Adrenal gland (tissue), 5 donors: ENCODE measurements at regions not wholly inside any gene's neighbourhood (a gene's known extent, or its start where the extent isn't known, plus 50 kb on each side); places are given as distances from the start of the nearest gene placed in this dataset.

Experiments used
- POLR2A ChIP-seq, 2 donors: fragments of 450-650 bp; IDR thresholded peaks; one replicate each; pipeline ENCODE4 v1.6.1; 2017; ENCODE audit warnings: antibody characterized with exemption in 2 of 2, mild to moderate bottlenecking in 2 of 2, moderate library complexity in 1 of 2
- TF ChIP-seq, protein P1 (sequence below), 6 experiments: fragments of 450-650 bp in 4 of 6; fragments of 200-600 bp in 2 of 6; sonication (generic) in 1 of 6; IDR thresholded peaks; 1 replicate in 5 of 6; 2 replicates in 1 of 6; pipeline versions ENCODE4 v1.5.1 to v1.8.0; 2016 to 2021; ENCODE audit warnings: antibody characterized with exemption in 6 of 6, mild to moderate bottlenecking in 2 of 6, moderate library complexity in 1 of 6
- donor health status: DM: no; HTN: no; CAD: no.

- TF ChIP-seq, protein P1, sequence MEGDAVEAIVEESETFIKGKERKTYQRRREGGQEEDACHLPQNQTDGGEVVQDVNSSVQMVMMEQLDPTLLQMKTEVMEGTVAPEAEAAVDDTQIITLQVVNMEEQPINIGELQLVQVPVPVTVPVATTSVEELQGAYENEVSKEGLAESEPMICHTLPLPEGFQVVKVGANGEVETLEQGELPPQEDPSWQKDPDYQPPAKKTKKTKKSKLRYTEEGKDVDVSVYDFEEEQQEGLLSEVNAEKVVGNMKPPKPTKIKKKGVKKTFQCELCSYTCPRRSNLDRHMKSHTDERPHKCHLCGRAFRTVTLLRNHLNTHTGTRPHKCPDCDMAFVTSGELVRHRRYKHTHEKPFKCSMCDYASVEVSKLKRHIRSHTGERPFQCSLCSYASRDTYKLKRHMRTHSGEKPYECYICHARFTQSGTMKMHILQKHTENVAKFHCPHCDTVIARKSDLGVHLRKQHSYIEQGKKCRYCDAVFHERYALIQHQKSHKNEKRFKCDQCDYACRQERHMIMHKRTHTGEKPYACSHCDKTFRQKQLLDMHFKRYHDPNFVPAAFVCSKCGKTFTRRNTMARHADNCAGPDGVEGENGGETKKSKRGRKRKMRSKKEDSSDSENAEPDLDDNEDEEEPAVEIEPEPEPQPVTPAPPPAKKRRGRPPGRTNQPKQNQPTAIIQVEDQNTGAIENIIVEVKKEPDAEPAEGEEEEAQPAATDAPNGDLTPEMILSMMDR (IDR thresholded peaks at IDR 0.05), result no peak
- TF ChIP-seq POLR2A (IDR thresholded peaks at IDR 0.05), result no peak
Measured at GRCh38 chr5:128799945-128800344, 165.3 kb upstream of the SLC27A6 start.
